ENCODE measurements at regions not wholly inside any gene's neighbourhood (a gene's known extent, or its start where the extent isn't known, plus 50 kb on each side); places are given as distances from the start of the nearest gene placed in this dataset.

GRCh38 chr2:56763683-56764082 lies 579.9 kb downstream of the CCDC85A start:
- no peaks in the 10 kb centered on the region for H3K27me3 ChIP-seq (ENCODE audit: control insufficient read depth, insufficient read depth, low read length)
- ChIA-PET CTCF (no interaction called here), POLR2A (no interaction called here)
- in situ Hi-C loops (cut with HindIII; ENCODE audit: low pct_unique_long_range_greater_than_20kb, low sequenced_read_pairs), result no loop called here
- intact Hi-C loops (cut with micrococcal nuclease; ENCODE audit: unreplicated experiment), result no loop called here
- H3K9me3 ChIP-seq (ENCODE audit: control insufficient read depth, insufficient read depth, low read depth, low read length), result no peaks in the 10 kb centered on the region
- H3K4me1 ChIP-seq (ENCODE audit: control insufficient read depth, insufficient read depth, low read length), result no peaks in the 10 kb centered on the region
- no peak overlapping the region for H3K27ac ChIP-seq (ENCODE audit: low read length)
- no peak for DNase-seq (ENCODE audit: low read depth, low spot score)
- no peak overlapping the region for H3K4me3 ChIP-seq (ENCODE audit: low read depth in 2 of 2, low read length in 2 of 2)
- no peaks in the 10 kb centered on the region for H3K36me3 ChIP-seq (ENCODE audit: control insufficient read depth, insufficient read depth, low read length)
- TF ChIP-seq TCF7L2 (IDR thresholded peaks at IDR 0.05; ENCODE audit: low read depth, low read length) (no peak), CTCF (IDR thresholded peaks at IDR 0.05) (no peak), SIN3A (IDR thresholded peaks at IDR 0.05; ENCODE audit: borderline replicate concordance, insufficient read depth, low read depth, low read length) (no peak), REST (IDR thresholded peaks at IDR 0.05; ENCODE audit: insufficient read depth in 1 of 2, low read depth in 2 of 2, low read length in 1 of 2) (no peak), POLR2AphosphoS5 (IDR thresholded peaks at IDR 0.05; ENCODE audit: low read depth, low read length) (no peak)
- no TSS peak for BruUV-seq (replicated peaks)
- no peak for ATAC-seq

GRCh38 chr2:56768973-56769372 lies 585.2 kb downstream of the CCDC85A start:
- Histone ChIP-seq H3K4me3 (ENCODE audit: low read depth in 2 of 2, low read length in 2 of 2) (no peak overlapping the region), H3K9me3 (ENCODE audit: control insufficient read depth, insufficient read depth, low read depth, low read length) (no peaks in the 10 kb centered on the region), H3K36me3 (ENCODE audit: control insufficient read depth, insufficient read depth, low read length) (no peaks in the 10 kb centered on the region), H3K4me1 (ENCODE audit: control insufficient read depth, insufficient read depth, low read length) (no peaks in the 10 kb centered on the region), H3K27ac (ENCODE audit: low read length) (no peak overlapping the region), H3K27me3 (ENCODE audit: control insufficient read depth, insufficient read depth, low read length) (no peaks in the 10 kb centered on the region)
- no peak for ATAC-seq
- in situ Hi-C loops (cut with HindIII; ENCODE audit: low pct_unique_long_range_greater_than_20kb, low sequenced_read_pairs) (no loop called here), intact Hi-C loops (cut with micrococcal nuclease; ENCODE audit: unreplicated experiment) (no loop called here)
- ChIA-PET POLR2A (no interaction called here), CTCF (no interaction called here)
- BruUV-seq (replicated peaks), result no TSS peak
- no peak for TF ChIP-seq SIN3A (IDR thresholded peaks at IDR 0.05; ENCODE audit: borderline replicate concordance, insufficient read depth, low read depth, low read length)
- no peak for TF ChIP-seq CTCF (IDR thresholded peaks at IDR 0.05)
- TF ChIP-seq REST (IDR thresholded peaks at IDR 0.05; ENCODE audit: insufficient read depth in 1 of 2, low read depth in 2 of 2, low read length in 1 of 2), result no peak
- TF ChIP-seq POLR2AphosphoS5 (IDR thresholded peaks at IDR 0.05; ENCODE audit: low read depth, low read length), result no peak
- TF ChIP-seq TCF7L2 (IDR thresholded peaks at IDR 0.05; ENCODE audit: low read depth, low read length), result no peak
- no peak for DNase-seq (ENCODE audit: low read depth, low spot score)

All from Panc1 (cell line).